Subcutaneous abdominal adipose tissue (tissue), 5 donors: ENCODE measurements at regions not wholly inside any gene's neighbourhood (a gene's known extent, or its start where the extent isn't known, plus 50 kb on each side); places are given as distances from the start of the nearest gene placed in this dataset.
A peak's percentile ranks its signal among the peaks of the same experiment; 100 is the strongest.

Experiments
- H3K27ac ChIP-seq: one replicate; pipeline ENCODE4 v1.7.0; 2013; ENCODE audit warnings: low read depth, mild to moderate bottlenecking, inconsistent platforms, low read length, moderate library complexity
- H3K27me3 ChIP-seq, 5 donors: one replicate each; pipeline ENCODE4 v1.7.0; 2013; ENCODE audit warnings: low read length in 5 of 5, inconsistent platforms in 1 of 5; ENCODE audit not compliant: control insufficient read depth in 5 of 5, insufficient read depth in 4 of 5
- H3K36me3 ChIP-seq, 5 donors: one replicate each; pipeline ENCODE4 v1.7.0; 2013; ENCODE audit warnings: low read length in 5 of 5; ENCODE audit not compliant: control insufficient read depth in 5 of 5, insufficient read depth in 5 of 5
- H3K4me1 ChIP-seq, 5 donors: one replicate each; pipeline ENCODE4 v1.7.0; 2013; ENCODE audit warnings: low read length in 5 of 5, mild to moderate bottlenecking in 3 of 5, moderate library complexity in 1 of 5; ENCODE audit not compliant: control insufficient read depth in 5 of 5, insufficient read depth in 5 of 5
- H3K4me3 ChIP-seq, 5 donors: one replicate each; pipeline ENCODE4 v1.7.0; 2013; ENCODE audit warnings: low read length in 5 of 5, low read depth in 1 of 5
- H3K9ac ChIP-seq, 5 donors: one replicate each; pipeline ENCODE4 v1.7.0; 2013; ENCODE audit warnings: low read length in 5 of 5, mild to moderate bottlenecking in 4 of 5, moderate library complexity in 3 of 5
- H3K9me3 ChIP-seq, 5 donors: one replicate each; pipeline ENCODE4 v1.7.0; 2013; ENCODE audit warnings: low read length in 5 of 5; ENCODE audit not compliant: control insufficient read depth in 5 of 5
- donor health status: healthy.
- donor health status: healthy.
- donor health status: healthy.
- donor health status: healthy.
- donor health status: healthy.

DNA sequence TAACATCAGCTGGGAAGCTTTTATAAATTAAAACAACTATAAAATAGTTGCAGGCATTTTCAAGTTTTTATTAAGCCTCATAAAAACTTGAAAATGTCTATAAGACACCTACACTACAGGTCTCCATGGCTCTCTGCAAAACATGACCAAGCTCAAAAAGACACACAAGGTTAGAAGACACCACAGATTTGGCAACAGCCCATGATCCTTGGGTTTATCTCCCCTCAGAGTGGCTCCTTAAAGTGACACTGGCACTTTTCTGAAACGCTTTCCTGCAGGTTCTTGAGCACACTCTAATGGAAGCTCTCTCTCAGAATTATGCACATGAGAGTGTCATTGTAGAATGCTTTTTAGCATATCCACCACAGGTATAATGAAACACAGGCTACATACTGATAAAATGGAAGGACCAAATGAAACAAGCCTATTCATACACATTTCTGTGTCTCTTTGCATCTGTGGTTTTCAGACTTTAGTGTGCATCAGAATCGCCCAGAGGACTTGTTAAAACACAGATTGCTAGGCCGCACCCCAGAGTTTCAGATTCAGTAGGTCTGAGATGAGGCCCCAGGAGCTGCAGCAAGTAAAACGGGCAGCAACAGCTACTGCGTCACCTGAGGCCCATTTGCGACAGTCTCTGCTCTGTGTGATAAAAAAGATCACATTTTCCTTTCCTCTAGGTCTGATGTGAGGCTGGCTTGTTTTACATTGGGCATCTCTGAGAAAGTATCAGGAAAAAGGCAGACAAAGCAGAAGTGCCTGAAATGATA is 75.0 kb upstream of the WSB1 start:
- Histone ChIP-seq H3K27ac (no peak overlapping the region), H3K9me3 (peaks cover 0 to 4% (median 0%) of the 10 kb centered on the region in 5 donors), H3K36me3 (no peaks in the 10 kb centered on the region), H3K4me1 (peaks cover 0 to 7% (median 0%) of the 10 kb centered on the region in 5 donors), H3K4me3 (no peak overlapping the region), H3K27me3 (no peaks in the 10 kb centered on the region), H3K9ac (no peak overlapping the region)

DNA sequence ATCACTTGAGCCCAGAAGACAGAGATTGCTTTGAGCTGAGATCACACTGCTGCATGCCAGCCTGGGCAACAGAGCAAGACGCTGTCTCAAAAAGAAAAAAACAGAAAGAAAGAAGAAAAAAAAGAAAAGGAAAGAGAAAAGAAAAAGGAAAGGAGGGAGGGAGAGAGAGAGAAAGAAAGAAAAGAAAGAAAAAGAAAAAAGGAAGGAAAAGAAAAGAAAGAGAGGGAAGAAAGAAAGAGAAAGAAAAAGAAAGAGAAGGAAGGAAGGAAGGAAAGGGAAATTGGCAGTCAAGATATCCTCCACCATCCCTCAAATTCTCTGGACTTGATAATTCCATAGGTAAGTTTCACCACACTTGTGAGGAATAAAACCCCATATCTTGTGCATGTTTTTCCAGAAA is 71.4 kb upstream of the WSB1 start:
- no peaks in the 10 kb centered on the region for H3K36me3 ChIP-seq
- H3K4me1 ChIP-seq = no peaks in the 10 kb centered on the region
- H3K4me3 ChIP-seq = no peak overlapping the region

DNA sequence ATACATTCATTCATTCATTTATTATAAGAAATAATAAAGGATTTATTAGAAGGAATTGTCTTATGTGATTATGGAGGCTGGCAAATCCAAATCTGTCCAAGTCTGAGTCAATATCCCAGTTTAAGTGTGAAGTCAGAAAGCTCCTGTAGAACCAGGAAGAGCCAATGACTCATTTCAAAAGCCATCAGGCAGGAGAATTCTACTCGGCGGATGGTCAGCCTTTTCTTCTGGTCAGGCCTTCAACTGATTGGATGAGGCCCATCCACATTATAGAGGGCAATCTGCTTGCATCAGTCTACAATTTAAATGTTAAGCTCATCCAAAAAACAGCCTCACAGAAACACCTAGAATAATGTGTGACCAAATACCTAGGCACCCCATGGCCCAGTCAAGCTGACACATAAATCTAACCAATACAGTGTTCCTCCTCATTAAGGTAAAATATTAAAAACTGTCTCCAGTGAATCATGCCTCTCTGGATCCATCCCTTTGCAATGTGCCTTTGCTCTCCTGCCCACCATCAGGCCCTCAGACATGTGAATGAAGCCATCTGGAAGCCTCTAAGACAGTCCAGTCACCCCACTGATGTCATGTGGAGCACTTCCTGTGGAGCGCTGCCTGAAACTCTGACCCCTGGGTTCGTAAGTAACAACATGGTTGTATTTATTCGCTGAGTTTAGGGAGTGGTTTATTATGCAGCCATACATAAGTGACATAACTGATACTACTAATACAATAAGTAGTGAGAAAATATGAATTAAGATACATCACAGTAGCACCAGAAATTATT is 69.2 kb upstream of the WSB1 start:
- H3K27ac ChIP-seq = no peak overlapping the region
- H3K4me3 ChIP-seq = no peak overlapping the region
- H3K9me3 ChIP-seq = peaks cover 0 to 5% (median 4%) of the 10 kb centered on the region in 5 donors
- H3K4me1 ChIP-seq = no peaks in the 10 kb centered on the region
- H3K36me3 ChIP-seq = no peaks in the 10 kb centered on the region
- no peaks in the 10 kb centered on the region for H3K27me3 ChIP-seq
- no peak overlapping the region for H3K9ac ChIP-seq

More for the DNA sequence above, 71.4 kb upstream of the WSB1 start:
- no peak overlapping the region for H3K27ac ChIP-seq
- H3K9ac ChIP-seq = no peak overlapping the region
- H3K27me3 ChIP-seq = no peaks in the 10 kb centered on the region
- H3K9me3 ChIP-seq = peaks cover 0 to 5% (median 4%) of the 10 kb centered on the region in 5 donors

DNA sequence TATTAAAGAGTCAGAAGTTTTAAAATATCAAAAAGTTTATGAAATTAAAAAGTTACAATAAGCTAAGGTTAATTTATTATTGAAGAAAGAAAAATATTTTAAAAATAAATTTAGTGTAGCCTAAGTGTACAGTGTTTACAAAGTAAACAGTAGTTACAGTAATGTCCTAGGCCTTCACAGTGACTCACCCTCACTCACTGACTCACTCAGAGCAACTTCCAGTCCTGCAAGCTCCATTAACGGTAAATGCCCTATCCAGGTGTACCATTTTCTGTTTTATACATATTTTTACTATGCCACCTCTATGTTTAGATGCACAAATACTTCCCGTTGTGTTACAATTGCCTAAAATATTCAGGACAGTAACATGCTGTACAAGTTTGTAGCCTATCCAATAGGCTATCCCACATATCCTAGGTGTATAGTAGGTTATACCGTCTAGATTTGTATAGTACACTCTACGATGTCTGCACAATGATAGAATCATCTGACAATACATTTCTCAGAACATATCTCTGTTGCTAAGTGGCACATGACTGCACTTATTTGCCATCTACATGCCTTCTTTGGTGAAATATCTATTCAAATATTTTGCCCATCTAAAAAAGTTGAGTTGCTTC is 67.2 kb upstream of the WSB1 start:
- Histone ChIP-seq H3K9ac (no peak overlapping the region), H3K27ac (no peak overlapping the region), H3K9me3 (peaks cover 0 to 5% (median 4%) of the 10 kb centered on the region in 5 donors), H3K27me3 (no peaks in the 10 kb centered on the region), H3K4me1 (no peaks in the 10 kb centered on the region), H3K4me3 (no peak overlapping the region), H3K36me3 (no peaks in the 10 kb centered on the region)

DNA sequence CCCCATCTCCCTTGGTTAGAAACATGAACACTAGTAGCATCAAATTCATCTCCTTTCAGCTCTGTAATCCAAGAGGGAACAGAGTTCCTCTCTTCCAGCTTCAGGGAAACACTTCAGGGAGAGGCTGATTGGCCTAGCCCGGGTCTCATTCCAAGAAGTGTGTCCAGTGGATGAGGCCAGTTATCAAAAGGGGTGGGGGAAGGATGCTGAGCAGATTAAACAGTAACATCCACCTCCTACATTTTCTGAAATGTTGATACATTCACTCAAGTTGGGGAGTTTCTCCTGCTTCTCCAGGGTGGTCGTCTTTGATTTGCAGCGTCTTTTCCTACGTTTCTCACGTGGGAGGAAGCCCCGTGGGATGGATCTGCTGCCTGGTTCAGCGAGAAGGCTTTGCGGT is 62.9 kb upstream of the WSB1 start:
- Histone ChIP-seq H3K9me3 (no peaks in the 10 kb centered on the region), H3K36me3 (no peaks in the 10 kb centered on the region), H3K27ac (no peak overlapping the region), H3K4me3 (no peak overlapping the region), H3K27me3 (no peaks in the 10 kb centered on the region), H3K4me1 (peaks cover 0 to 4% (median 0%) of the 10 kb centered on the region in 5 donors), H3K9ac (peak overlapping the region in 1 of 5 donors; percentile 11)

DNA sequence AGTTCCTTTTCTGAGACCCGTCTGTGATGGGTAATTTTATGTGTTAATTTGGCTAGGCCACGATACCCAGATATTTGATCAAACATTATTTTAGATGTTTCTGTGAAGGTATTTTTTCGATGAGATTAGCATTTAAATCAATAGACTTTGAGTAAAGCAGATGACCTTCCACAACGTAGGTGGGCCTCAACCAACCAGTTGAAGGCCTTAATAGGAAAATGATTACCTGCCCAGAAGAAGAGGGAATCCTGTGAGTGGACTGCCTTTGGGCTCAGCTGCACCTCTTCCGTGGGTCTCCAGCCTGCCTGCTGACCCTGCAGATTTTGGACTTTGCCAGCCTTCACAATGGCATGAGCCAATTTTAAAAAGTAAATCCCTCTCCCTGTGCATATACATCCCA is 61.6 kb upstream of the WSB1 start:
- H3K27me3 ChIP-seq = no peaks in the 10 kb centered on the region
- no peaks in the 10 kb centered on the region for H3K36me3 ChIP-seq
- H3K9me3 ChIP-seq = no peaks in the 10 kb centered on the region
- H3K9ac ChIP-seq = no peak overlapping the region
- H3K27ac ChIP-seq = no peak overlapping the region
- peaks cover 0 to 4% (median 0%) of the 10 kb centered on the region in 5 donors for H3K4me1 ChIP-seq
- H3K4me3 ChIP-seq = no peak overlapping the region

DNA sequence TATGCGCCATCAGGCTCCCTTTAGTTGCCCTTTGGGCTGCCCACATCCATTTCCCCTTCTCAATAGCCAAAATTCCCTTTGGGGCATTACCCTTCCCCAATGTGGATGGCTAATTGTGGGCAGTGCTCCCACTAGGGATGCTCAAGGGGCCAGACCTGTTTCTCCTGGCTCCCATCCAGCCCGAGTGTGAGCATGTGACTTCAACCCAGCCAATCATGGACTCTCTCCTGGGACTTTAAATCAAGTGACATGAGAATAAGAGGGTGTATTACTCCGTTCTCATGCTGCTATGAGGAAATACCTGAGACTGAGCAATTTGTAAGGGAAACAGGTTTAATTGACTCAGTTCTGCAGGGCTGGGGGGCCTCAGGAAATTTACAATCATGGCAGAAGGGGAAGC is 60.9 kb upstream of the WSB1 start:
- Histone ChIP-seq H3K36me3 (no peaks in the 10 kb centered on the region), H3K9ac (no peak overlapping the region), H3K9me3 (no peaks in the 10 kb centered on the region), H3K27me3 (no peaks in the 10 kb centered on the region), H3K4me3 (no peak overlapping the region), H3K27ac (no peak overlapping the region), H3K4me1 (peaks cover 0 to 9% (median 0%) of the 10 kb centered on the region in 5 donors)

DNA sequence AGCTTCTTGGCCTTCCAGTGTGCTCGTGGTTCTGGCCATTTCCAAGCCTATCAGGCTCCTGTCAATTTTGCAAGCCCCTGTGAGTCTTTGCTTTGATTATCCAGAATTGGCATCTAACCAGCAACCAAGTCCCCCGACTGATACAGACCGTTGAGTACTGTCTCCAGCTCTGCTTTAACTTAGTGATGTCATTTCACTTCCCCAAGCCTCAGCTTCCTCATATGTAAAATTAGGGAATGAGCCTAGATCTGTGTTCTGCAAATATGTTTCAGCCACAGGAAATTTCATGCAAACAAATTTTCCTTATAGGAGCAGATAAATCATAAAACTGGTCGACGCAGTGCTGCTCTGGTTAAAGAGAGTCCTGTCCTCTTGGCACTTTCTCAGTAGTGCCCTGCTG is 60.1 kb upstream of the WSB1 start:
- Histone ChIP-seq H3K27me3 (no peaks in the 10 kb centered on the region), H3K9ac (no peak overlapping the region), H3K36me3 (no peaks in the 10 kb centered on the region), H3K27ac (no peak overlapping the region), H3K9me3 (no peaks in the 10 kb centered on the region), H3K4me1 (peaks cover 0 to 11% (median 0%) of the 10 kb centered on the region in 5 donors), H3K4me3 (no peak overlapping the region)

DNA sequence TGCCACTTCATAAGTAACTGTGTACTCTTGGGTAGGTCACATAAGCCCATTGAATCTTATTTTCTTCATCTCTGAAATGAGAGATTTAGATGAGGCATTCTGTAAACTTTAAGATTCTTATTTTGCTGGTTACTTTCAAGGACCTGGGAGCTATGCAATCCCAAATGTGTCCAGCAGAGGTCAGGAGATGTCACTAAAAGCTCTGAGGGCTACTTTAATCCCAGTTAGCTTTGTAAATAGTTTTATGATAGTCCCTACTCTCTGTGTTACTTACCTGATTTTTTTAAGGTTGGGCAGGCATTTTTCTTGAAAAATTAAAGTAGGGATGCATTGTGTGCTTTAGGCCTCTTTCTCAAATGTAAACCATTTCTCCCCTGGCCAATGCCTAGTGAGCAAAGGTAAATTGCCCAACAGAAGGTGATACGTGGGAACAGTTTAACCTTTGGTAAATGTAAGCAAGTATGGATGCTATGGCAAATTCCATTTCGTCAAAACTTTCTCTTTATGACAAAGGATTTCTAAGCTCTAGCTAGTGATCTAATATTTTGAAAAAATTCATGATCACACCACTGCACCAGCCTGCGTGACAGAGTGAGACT is 57.1 kb upstream of the WSB1 start:
- Histone ChIP-seq H3K36me3 (no peaks in the 10 kb centered on the region), H3K27me3 (no peaks in the 10 kb centered on the region), H3K4me1 (peaks cover 0 to 37% (median 13%) of the 10 kb centered on the region in 5 donors), H3K9me3 (no peaks in the 10 kb centered on the region), H3K9ac (peak overlapping the region in 1 of 5 donors; percentile 39), H3K27ac (no peak overlapping the region), H3K4me3 (no peak overlapping the region)
